ENCODE measurements at regions not wholly inside any gene's neighbourhood (a gene's known extent, or its start where the extent isn't known, plus 50 kb on each side); places are given as distances from the start of the nearest gene placed in this dataset.

DNA sequence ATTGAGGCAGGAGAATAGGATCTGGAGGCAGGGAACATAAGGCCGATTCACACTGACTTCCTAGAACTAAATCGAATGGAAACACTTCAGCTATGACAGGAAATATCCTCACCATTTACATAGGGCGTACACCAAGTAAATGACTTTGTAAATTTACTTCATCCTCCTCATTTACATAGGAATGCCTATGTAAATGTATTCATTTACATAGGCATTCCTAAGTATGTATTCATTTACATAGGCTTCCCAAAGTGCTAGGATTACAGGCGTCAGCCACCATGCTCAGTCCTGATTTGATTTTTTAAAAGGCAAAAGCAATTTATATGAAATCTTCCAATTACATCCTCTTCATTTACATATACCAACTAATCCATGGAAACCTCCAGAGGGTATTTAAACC, 133.1 kb upstream of the RFC3 start:
- WGBS (ENCODE audit: missing lambda C conversion rate) = 96% methylated on average over 4 of the region's 4 CpGs
- Histone ChIP-seq H3K4me2 (no peak overlapping the region), H3K4me3 (no peak overlapping the region), H3K4me1 (peaks cover 4% of the 10 kb centered on the region), H3K27ac (no peak overlapping the region), H3K9me3 (no peaks in the 10 kb centered on the region)
- ChIA-PET CTCF (no interaction called here), POLR2A (no interaction called here)
- no peak for ATAC-seq
- DNase-seq (ENCODE audit: low read depth in 1 of 2, low spot score in 1 of 2) = no peak
- TF ChIP-seq FOXS1 (CRISPR knock-in tag; IDR thresholded peaks at IDR 0.05) (no peak), ZFP36 (IDR thresholded peaks at IDR 0.05; ENCODE audit: borderline replicate concordance, partially characterized antibody) (no peak), ZNF302 (CRISPR knock-in tag; IDR thresholded peaks at IDR 0.05) (no peak), CHD2 (IDR thresholded peaks at IDR 0.05; ENCODE audit: low read length, partially characterized antibody) (no peak), EP300 (IDR thresholded peaks at IDR 0.05) (no peak), RFX5 (IDR thresholded peaks at IDR 0.05) (no peak)
- TF ChIP-seq, protein P1, sequence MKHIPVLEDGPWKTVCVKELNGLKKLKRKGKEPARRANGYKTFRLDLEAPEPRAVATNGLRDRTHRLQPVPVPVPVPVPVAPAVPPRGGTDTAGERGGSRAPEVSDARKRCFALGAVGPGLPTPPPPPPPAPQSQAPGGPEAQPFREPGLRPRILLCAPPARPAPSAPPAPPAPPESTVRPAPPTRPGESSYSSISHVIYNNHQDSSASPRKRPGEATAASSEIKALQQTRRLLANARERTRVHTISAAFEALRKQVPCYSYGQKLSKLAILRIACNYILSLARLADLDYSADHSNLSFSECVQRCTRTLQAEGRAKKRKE (CRISPR knock-in tag; IDR thresholded peaks at IDR 0.05; ENCODE audit: low read depth) = no peak
- FAIRE-seq = no peak

DNA sequence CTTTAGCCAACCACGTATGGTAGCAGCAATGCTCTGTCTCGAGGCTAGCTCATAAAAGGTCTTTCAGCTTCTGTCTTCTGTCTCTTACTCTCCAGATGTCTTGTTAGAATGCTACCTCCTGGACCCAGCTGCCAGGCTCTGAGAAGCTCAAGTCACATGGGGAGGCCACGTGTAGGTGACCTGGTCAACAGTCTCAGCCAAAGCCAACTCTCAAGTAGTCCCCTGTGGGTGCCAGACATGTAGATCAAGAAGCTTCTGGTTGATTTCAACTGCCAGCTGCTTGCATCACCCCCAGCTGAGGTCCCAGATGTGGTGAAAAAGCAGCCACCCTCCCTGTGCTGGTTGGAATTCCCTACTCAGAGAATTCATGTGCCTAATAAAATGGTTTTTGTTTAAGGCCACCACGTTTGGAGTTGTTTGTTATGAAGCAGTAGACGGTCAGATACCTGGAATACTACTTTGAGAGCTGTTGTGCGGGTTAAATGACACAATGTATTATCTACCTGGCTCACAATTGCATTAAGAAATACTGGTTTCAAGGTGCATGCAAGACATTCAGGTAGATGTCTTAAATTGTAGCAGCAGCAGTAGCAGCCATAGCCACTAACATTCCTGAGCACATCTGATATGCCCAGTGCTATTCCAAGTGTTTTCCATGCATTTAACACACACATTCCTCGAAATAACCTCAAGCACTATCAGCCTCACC, 131.0 kb upstream of the RFC3 start:
- WGBS (ENCODE audit: missing lambda C conversion rate) = 61% methylated on average over 7 of the region's 7 CpGs
- CTCF ChIA-PET = interaction anchor here (1.0 to 1.2 kb wide), 2 partner anchors 10 to 144 kb away, joined by 4 read pairs; no protein-coding TSS in a partner anchor
- FAIRE-seq = no peak

DNA sequence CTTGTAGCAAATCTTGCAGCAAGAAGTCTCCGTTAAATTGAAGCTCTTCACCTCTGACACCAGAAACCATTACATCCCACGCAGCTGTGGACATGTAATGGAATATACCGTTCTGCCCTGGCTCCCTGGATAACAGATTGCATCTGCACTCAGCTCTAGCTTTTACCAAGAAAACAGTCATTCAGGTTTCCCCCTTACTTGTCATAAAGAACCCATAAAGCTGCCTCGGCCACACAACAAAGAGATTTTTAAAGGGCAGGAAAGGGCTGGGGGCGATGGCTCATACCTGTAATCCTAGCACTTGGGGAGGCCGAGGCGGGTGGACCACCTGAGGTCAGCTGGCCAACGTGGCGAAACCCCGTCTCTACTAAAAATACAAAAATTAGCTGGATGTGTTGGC, 127.6 kb upstream of the RFC3 start:
- no peak for TF ChIP-seq HDAC2 (IDR thresholded peaks at IDR 0.05)
- TF ChIP-seq HOXB13 (CRISPR knock-in tag; IDR thresholded peaks at IDR 0.05; ENCODE audit: low read depth) = no peak
- TF ChIP-seq, protein P2, sequence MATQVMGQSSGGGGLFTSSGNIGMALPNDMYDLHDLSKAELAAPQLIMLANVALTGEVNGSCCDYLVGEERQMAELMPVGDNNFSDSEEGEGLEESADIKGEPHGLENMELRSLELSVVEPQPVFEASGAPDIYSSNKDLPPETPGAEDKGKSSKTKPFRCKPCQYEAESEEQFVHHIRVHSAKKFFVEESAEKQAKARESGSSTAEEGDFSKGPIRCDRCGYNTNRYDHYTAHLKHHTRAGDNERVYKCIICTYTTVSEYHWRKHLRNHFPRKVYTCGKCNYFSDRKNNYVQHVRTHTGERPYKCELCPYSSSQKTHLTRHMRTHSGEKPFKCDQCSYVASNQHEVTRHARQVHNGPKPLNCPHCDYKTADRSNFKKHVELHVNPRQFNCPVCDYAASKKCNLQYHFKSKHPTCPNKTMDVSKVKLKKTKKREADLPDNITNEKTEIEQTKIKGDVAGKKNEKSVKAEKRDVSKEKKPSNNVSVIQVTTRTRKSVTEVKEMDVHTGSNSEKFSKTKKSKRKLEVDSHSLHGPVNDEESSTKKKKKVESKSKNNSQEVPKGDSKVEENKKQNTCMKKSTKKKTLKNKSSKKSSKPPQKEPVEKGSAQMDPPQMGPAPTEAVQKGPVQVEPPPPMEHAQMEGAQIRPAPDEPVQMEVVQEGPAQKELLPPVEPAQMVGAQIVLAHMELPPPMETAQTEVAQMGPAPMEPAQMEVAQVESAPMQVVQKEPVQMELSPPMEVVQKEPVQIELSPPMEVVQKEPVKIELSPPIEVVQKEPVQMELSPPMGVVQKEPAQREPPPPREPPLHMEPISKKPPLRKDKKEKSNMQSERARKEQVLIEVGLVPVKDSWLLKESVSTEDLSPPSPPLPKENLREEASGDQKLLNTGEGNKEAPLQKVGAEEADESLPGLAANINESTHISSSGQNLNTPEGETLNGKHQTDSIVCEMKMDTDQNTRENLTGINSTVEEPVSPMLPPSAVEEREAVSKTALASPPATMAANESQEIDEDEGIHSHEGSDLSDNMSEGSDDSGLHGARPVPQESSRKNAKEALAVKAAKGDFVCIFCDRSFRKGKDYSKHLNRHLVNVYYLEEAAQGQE (IDR thresholded peaks at IDR 0.05) = no peak
- TF ChIP-seq RFX5 (IDR thresholded peaks at IDR 0.05) = no peak
- TF ChIP-seq NR3C1 (IDR thresholded peaks at IDR 0.05) = no peak
- no peak for TF ChIP-seq JUN (IDR thresholded peaks at IDR 0.05)
- TF ChIP-seq MAZ (IDR thresholded peaks at IDR 0.05; ENCODE audit: borderline replicate concordance, low read depth, low read length) = no peak
- TF ChIP-seq ESRRA (IDR thresholded peaks at IDR 0.05; ENCODE audit: borderline replicate concordance, low read length) = no peak
- TF ChIP-seq NPAS2 (CRISPR knock-in tag; IDR thresholded peaks at IDR 0.05; ENCODE audit: borderline replicate concordance) = no peak
- TF ChIP-seq EHF (CRISPR knock-in tag; IDR thresholded peaks at IDR 0.05) = no peak
- TF ChIP-seq CEBPB (IDR thresholded peaks at IDR 0.05) = no peak
- no peak for TF ChIP-seq EHMT2 (IDR thresholded peaks at IDR 0.05; ENCODE audit: low read depth)
- TF ChIP-seq, protein P3, sequence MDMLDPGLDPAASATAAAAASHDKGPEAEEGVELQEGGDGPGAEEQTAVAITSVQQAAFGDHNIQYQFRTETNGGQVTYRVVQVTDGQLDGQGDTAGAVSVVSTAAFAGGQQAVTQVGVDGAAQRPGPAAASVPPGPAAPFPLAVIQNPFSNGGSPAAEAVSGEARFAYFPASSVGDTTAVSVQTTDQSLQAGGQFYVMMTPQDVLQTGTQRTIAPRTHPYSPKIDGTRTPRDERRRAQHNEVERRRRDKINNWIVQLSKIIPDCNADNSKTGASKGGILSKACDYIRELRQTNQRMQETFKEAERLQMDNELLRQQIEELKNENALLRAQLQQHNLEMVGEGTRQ (IDR thresholded peaks at IDR 0.05) = no peak
- TF ChIP-seq BHLHE40 (IDR thresholded peaks at IDR 0.05; ENCODE audit: low read depth, low read length) = no peak
- TF ChIP-seq ZC3H11A (IDR thresholded peaks at IDR 0.05) = no peak
- TF ChIP-seq CBX2 (IDR thresholded peaks at IDR 0.05; ENCODE audit: borderline replicate concordance, low read depth) = no peak
- no peak for TF ChIP-seq TFCP2L1 (CRISPR knock-in tag; IDR thresholded peaks at IDR 0.05)
- no peak for DNase-seq (ENCODE audit: low read depth in 1 of 2, low spot score in 1 of 2)
- no peak overlapping the region for H3K4me3 ChIP-seq
- no peak for ATAC-seq
- FAIRE-seq = no peak
- POLR2A ChIA-PET = no interaction called here
- CTCF ChIA-PET = interaction anchor here (2.0 kb wide), 1 partner anchor 33 kb away, joined by 6 read pairs; no protein-coding TSS in a partner anchor
- 87% methylated on average over 5 of the region's 10 CpGs for WGBS (ENCODE audit: missing lambda C conversion rate)
- H3K4me1 ChIP-seq = no peaks in the 10 kb centered on the region
- no peak overlapping the region for H3K4me2 ChIP-seq
- H3K27ac ChIP-seq = no peak overlapping the region
- no peaks in the 10 kb centered on the region for H3K9me3 ChIP-seq

More for the DNA sequence above, 131.0 kb upstream of the RFC3 start:
- ATAC-seq (no peak), DNase-seq (ENCODE audit: low read depth in 1 of 2, low spot score in 1 of 2) (no peak)
- H3K27ac ChIP-seq = no peak overlapping the region
- H3K4me1 ChIP-seq = no peaks in the 10 kb centered on the region
- no peaks in the 10 kb centered on the region for H3K9me3 ChIP-seq
- TF ChIP-seq CBX8 (IDR thresholded peaks at IDR 0.05) (no peak), MYC (IDR thresholded peaks at IDR 0.05; ENCODE audit: borderline replicate concordance, low read length) (no peak), ZNF302 (CRISPR knock-in tag; IDR thresholded peaks at IDR 0.05) (no peak), SREBF2 (IDR thresholded peaks at IDR 0.05) (no peak), FOSB (CRISPR knock-in tag; IDR thresholded peaks at IDR 0.05) (no peak), ZC3H11A (IDR thresholded peaks at IDR 0.05) (no peak), CBX2 (IDR thresholded peaks at IDR 0.05; ENCODE audit: borderline replicate concordance, low read depth) (no peak), ZSCAN20 (CRISPR knock-in tag; IDR thresholded peaks at IDR 0.05) (no peak)
- TF ChIP-seq, protein P3 (IDR thresholded peaks at IDR 0.05) = no peak
- no peak overlapping the region for H3K4me3 ChIP-seq
- H3K4me2 ChIP-seq = no peak overlapping the region
- POLR2A ChIA-PET = no interaction called here
